ENCODE measurements at regions not wholly inside any gene's neighbourhood (a gene's known extent, or its start where the extent isn't known, plus 50 kb on each side); places are given as distances from the start of the nearest gene placed in this dataset.

DNA sequence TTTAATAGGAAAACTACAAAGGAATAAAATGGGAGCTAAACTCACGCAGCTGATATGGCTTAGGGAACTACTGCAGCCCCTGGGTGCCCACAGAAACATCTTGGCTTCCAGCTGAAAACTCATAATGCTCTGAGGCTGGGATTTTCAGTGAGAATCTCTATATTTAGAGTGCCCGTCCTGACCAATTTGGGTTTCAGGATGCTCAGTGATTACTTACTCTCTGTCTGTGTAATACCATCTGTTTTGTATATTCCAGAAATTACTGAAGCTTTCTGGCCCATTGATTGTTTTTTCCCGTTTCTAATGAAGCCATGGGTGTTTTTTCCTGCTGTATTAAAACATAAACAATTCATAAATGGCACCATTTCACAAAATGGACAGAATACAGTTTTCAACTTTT lies 50.6 kb upstream of the ZNF385D start:
- DNase-seq (no peak), ATAC-seq (no peak)
- Histone ChIP-seq H3K36me3 (replicated peaks in 1 of 2; ENCODE audit: insufficient read depth in 1 of 2, low read depth in 2 of 2) (no peaks in the 10 kb centered on the region), H3K4me1 (no peaks in the 10 kb centered on the region), H3K27me3 (no peaks in the 10 kb centered on the region), H3K9me3 (no peaks in the 10 kb centered on the region), H3K27ac (no peak overlapping the region), H3K4me3 (no peak overlapping the region)
- WGBS, 2 donors, result 51 to 79% methylated on average over 3 of the region's 3 CpGs
- intact Hi-C loops (cut with DNase I), result no loop called here
- TF ChIP-seq, protein P1, sequence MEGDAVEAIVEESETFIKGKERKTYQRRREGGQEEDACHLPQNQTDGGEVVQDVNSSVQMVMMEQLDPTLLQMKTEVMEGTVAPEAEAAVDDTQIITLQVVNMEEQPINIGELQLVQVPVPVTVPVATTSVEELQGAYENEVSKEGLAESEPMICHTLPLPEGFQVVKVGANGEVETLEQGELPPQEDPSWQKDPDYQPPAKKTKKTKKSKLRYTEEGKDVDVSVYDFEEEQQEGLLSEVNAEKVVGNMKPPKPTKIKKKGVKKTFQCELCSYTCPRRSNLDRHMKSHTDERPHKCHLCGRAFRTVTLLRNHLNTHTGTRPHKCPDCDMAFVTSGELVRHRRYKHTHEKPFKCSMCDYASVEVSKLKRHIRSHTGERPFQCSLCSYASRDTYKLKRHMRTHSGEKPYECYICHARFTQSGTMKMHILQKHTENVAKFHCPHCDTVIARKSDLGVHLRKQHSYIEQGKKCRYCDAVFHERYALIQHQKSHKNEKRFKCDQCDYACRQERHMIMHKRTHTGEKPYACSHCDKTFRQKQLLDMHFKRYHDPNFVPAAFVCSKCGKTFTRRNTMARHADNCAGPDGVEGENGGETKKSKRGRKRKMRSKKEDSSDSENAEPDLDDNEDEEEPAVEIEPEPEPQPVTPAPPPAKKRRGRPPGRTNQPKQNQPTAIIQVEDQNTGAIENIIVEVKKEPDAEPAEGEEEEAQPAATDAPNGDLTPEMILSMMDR (IDR thresholded peaks at IDR 0.05), result no peak
- no peak for TF ChIP-seq POLR2A (IDR thresholded peaks at IDR 0.05)

DNA sequence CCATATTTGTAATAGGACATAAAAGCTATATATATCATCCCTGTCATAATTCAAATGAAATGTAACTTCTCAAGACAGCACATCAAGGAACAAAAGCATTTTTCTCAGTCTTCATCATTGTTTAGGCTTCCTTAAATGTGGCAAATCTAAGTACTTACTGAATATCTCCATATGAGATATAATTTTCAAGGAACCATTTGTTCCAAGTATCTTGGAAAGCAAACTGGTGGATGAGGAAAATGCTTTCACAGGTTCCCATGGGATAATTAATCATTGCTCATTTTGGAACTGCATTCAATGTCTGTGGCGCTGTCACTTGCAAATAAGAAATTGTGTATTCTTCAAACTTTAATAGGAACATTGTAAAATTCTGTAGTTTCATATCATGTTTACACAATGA lies 52.6 kb upstream of the ZNF385D start:
- WGBS, 2 donors, result 71 to 91% methylated on average over 1 of the region's 1 CpG
- ATAC-seq (no peak), DNase-seq (no peak)

DNA sequence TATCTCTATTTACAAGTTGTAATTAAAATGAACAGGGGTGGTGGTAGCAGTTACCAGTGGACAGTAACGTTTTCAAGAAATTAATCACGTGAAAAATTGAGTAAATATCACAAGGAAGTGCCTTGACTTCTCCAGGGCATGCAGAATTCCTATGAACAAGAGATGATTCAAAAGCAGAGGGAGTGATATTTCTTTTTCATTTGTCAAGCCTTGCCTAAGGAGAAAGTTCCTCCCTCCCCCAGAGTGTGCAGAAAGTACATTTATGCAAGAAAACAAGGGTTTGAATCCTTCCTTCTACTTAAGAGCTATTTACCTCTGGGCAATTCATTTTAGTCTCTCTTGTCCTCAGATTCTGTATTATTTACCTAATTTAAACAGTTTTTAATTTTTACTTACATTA lies 53.3 kb upstream of the ZNF385D start:
- H3K4me3 ChIP-seq, result no peak overlapping the region
- TF ChIP-seq, protein P1 (IDR thresholded peaks at IDR 0.05), result no peak
- no peak for TF ChIP-seq POLR2A (IDR thresholded peaks at IDR 0.05)
- H3K27ac ChIP-seq, result no peak overlapping the region
- H3K9me3 ChIP-seq, result no peaks in the 10 kb centered on the region
- intact Hi-C loops (cut with DNase I), result no loop called here
- H3K36me3 ChIP-seq (replicated peaks in 1 of 2; ENCODE audit: insufficient read depth in 1 of 2, low read depth in 2 of 2), result no peaks in the 10 kb centered on the region
- ATAC-seq (no peak), DNase-seq (no peak)
- H3K4me1 ChIP-seq, result no peaks in the 10 kb centered on the region
- no peaks in the 10 kb centered on the region for H3K27me3 ChIP-seq
- WGBS, 2 donors, result 10 to 15% methylated on average over 2 of the region's 2 CpGs

More for the DNA sequence above, 52.6 kb upstream of the ZNF385D start:
- Histone ChIP-seq H3K9me3 (no peaks in the 10 kb centered on the region), H3K4me1 (no peaks in the 10 kb centered on the region), H3K27ac (no peak overlapping the region), H3K36me3 (replicated peaks in 1 of 2; ENCODE audit: insufficient read depth in 1 of 2, low read depth in 2 of 2) (no peaks in the 10 kb centered on the region), H3K4me3 (no peak overlapping the region), H3K27me3 (no peaks in the 10 kb centered on the region)
- intact Hi-C loops (cut with DNase I), result no loop called here
- TF ChIP-seq POLR2A (IDR thresholded peaks at IDR 0.05), result no peak
- TF ChIP-seq, protein P1 (IDR thresholded peaks at IDR 0.05), result no peak

DNA sequence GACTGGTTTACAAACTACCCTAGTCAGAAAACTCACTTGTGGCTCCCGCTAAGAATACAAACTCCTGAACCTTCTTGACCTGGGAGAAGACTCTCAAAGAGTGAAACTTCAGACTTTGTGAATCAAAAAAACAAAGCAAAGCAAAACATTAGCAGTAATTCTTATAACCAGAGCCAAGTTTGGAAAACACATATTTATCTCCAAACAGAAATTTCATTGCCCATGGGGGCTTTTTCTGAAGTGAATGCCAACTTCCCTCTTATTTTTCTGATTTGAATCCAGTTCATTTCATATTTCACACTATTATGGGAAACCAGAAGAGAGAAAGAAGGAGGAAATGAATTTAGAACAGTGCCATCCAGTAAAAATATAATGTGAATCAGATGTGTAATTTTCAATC lies 55.7 kb upstream of the ZNF385D start:
- H3K27ac ChIP-seq, result no peak overlapping the region
- TF ChIP-seq, protein P1 (IDR thresholded peaks at IDR 0.05), result no peak
- no peak for TF ChIP-seq POLR2A (IDR thresholded peaks at IDR 0.05)
- H3K27me3 ChIP-seq, result no peaks in the 10 kb centered on the region
- WGBS, 2 donors, result 78 to 81% methylated on average over 1 of the region's 1 CpG
- no peaks in the 10 kb centered on the region for H3K9me3 ChIP-seq
- DNase-seq (no peak), ATAC-seq (no peak)
- no peaks in the 10 kb centered on the region for H3K36me3 ChIP-seq (replicated peaks in 1 of 2; ENCODE audit: insufficient read depth in 1 of 2, low read depth in 2 of 2)
- intact Hi-C loops (cut with DNase I), result no loop called here
- no peaks in the 10 kb centered on the region for H3K4me1 ChIP-seq
- no peak overlapping the region for H3K4me3 ChIP-seq

DNA sequence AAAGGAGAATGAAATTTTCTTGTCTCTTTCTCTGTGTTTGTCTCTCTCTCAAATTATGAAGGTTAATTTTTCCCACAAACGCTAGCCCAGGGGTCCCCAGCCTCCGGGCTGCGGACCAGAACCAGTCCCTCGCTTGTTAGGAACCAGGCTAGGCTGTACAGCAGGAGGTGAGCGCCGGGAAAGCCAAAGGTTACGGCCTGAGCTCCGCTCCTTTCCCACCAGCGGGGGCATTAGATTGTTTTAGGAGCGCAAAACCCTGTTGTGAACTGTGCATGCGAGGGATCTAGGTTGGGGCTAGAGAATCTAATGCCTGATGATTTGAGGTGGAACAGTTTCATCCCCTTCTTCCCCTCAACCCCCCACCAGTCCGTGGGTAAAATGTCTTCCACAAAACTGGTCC lies 74.7 kb upstream of the ZNF385D start:
- WGBS, 2 donors, result 65 to 69% methylated on average over 12 of the region's 12 CpGs
- ATAC-seq (no peak), DNase-seq (no peak)
- TF ChIP-seq POLR2A (IDR thresholded peaks at IDR 0.05), result no peak
- TF ChIP-seq, protein P1 (IDR thresholded peaks at IDR 0.05), result no peak
- no peaks in the 10 kb centered on the region for H3K9me3 ChIP-seq
- no peaks in the 10 kb centered on the region for H3K27me3 ChIP-seq
- no peak overlapping the region for H3K4me3 ChIP-seq
- no peaks in the 10 kb centered on the region for H3K4me1 ChIP-seq
- intact Hi-C loops (cut with DNase I), result no loop called here
- no peaks in the 10 kb centered on the region for H3K36me3 ChIP-seq (replicated peaks in 1 of 2; ENCODE audit: insufficient read depth in 1 of 2, low read depth in 2 of 2)
- no peak overlapping the region for H3K27ac ChIP-seq
